Psoas muscle (tissue), 7 donors: ENCODE measurements at regions not wholly inside any gene's neighbourhood (a gene's known extent, or its start where the extent isn't known, plus 50 kb on each side); places are given as distances from the start of the nearest gene placed in this dataset.
"Not testable (repeated sequence)": the region's sequence is repeated elsewhere in the genome, so short reads cannot be mapped to it uniquely, and the experiment has no call there.

Source experiments
- ATAC-seq, 4 donors: fragments of 200-7000 bp; cut with Tn5 transposase; one replicate each; pipeline ENCODE4 v1.9.1; 2020; ENCODE audit warnings: moderate library complexity in 3 of 4, mild to moderate bottlenecking in 2 of 4
- DNase-seq, 2 donors: peaks; one replicate each; pipeline ENCODE4 v3.0.0-alpha.2; 2020
- H3K27ac ChIP-seq: fragments of 200-600 bp; one replicate; pipeline ENCODE4 v1.8.0; 2022
- H3K27me3 ChIP-seq, 3 donors: fragments of 200-600 bp in 1 of 3; one replicate each; pipeline versions ENCODE4 v1.6.1 to v1.8.0; 2013 to 2022; ENCODE audit warnings: low read length in 2 of 3, mild to moderate bottlenecking in 2 of 3, moderate library complexity in 1 of 3; ENCODE audit not compliant: insufficient read depth in 3 of 3
- H3K36me3 ChIP-seq, 2 donors: fragments of 200-600 bp in 1 of 2; one replicate each; pipeline versions ENCODE4 v1.6.1 to v1.8.0; 2013 to 2022; ENCODE audit warnings: low read depth in 1 of 2, mild to moderate bottlenecking in 1 of 2, moderate library complexity in 1 of 2; ENCODE audit not compliant: insufficient read depth in 1 of 2
- H3K4me1 ChIP-seq: fragments of 200-600 bp; one replicate; pipeline ENCODE4 v1.8.0; 2022
- H3K4me3 ChIP-seq: fragments of 200-600 bp; one replicate; pipeline ENCODE4 v1.8.0; 2022; ENCODE audit warnings: mild to moderate bottlenecking
- H3K9me3 ChIP-seq: fragments of 200-600 bp; one replicate; pipeline ENCODE4 v1.8.0; 2022
- WGBS, 3 donors: extraction: QIAGEN DNeasy Blood & Tissue Kit; methylation state at CpG; one replicate each; pipeline versions ENCODE4 v1.1.6 to v1.1.7; 2013; 5-methylcytosine and 5-hydroxymethylcytosine counted together
- intact Hi-C, 2 donors: fragments of 100-400 bp; cut with DNase I; formaldehyde crosslinking; loops; one replicate each; pipeline versions ENCODE4 v1.11.0 to v1.14.2; 2022
- TF ChIP-seq, protein P1 (sequence below): fragments of 200-600 bp; IDR thresholded peaks from one replicate; pipeline ENCODE4 v1.8.0; 2022; ENCODE audit warnings: antibody characterized with exemption
- donor health status: healthy with polysubstance abuse.
- donor health status: DM: no; HTN: no; CAD: no; lungs with moderate emphysema.
- donor health status: Bipolar disorder and iron deficiency.
- donor health status: healthy.
- donor health status: DM: yes; HTN: yes; CAD: no.
- donor health status: DM: no; HTN: no; CAD: no.
- donor health status: DM: yes; HTN: yes; CAD: no.

DNA sequence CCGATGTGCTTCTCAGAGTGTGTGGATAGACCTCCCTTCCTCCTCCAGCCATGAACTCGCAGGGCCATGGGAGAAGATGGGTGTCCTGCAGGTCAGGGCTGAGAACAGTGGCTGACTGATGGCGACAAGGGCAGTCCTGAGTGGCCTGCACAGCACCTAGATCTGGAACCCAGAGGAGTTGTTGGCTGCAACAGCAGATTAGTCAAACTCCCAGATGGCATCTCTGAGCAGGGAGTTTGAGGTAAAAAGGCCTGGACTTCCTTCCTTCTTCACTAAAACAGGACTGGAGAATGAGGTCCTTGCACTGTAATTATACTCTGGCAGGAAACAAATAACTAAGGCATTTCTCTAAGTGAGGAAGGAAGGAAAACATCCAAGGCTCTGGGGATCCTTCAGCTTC, 160.8 kb downstream of the MYCN start:
- no peaks in the 10 kb centered on the region for H3K9me3 ChIP-seq
- H3K27ac ChIP-seq, result no peak overlapping the region
- WGBS, 3 donors, result 78 to 82% (median 79%) methylated on average over 3 of the region's 3 CpGs
- TF ChIP-seq, protein P1, sequence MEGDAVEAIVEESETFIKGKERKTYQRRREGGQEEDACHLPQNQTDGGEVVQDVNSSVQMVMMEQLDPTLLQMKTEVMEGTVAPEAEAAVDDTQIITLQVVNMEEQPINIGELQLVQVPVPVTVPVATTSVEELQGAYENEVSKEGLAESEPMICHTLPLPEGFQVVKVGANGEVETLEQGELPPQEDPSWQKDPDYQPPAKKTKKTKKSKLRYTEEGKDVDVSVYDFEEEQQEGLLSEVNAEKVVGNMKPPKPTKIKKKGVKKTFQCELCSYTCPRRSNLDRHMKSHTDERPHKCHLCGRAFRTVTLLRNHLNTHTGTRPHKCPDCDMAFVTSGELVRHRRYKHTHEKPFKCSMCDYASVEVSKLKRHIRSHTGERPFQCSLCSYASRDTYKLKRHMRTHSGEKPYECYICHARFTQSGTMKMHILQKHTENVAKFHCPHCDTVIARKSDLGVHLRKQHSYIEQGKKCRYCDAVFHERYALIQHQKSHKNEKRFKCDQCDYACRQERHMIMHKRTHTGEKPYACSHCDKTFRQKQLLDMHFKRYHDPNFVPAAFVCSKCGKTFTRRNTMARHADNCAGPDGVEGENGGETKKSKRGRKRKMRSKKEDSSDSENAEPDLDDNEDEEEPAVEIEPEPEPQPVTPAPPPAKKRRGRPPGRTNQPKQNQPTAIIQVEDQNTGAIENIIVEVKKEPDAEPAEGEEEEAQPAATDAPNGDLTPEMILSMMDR, result no peak
- H3K36me3 ChIP-seq, result no peaks in the 10 kb centered on the region
- ATAC-seq, result no peak
- no peak overlapping the region for H3K4me3 ChIP-seq
- intact Hi-C loops, result no loop called here
- H3K27me3 ChIP-seq, result no peaks in the 10 kb centered on the region
- no peak for DNase-seq
- no peaks in the 10 kb centered on the region for H3K4me1 ChIP-seq

DNA sequence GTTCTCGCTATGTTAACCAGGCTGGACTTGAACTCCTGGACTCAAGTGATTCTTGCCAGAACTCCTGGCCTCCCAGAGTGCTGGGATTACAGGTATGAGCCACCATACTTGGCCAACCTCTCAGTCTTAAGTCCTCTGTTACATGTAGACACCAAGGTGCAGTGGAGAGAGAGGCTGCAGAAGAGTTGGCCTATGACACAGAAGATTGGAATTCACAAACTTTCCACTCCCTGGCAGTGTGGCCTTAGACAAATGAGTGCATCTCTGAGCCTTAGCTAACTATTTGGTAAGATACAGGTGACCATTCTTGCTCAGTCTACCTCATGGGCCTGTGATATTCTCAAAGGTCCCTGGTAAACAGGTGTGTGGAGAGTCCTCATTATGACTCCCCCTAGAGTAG, 159.7 kb downstream of the MYCN start:
- intact Hi-C loops, result no loop called here
- Histone ChIP-seq H3K4me1 (no peaks in the 10 kb centered on the region), H3K27me3 (no peaks in the 10 kb centered on the region), H3K9me3 (no peaks in the 10 kb centered on the region), H3K27ac (no peak overlapping the region), H3K4me3 (no peak overlapping the region), H3K36me3 (no peaks in the 10 kb centered on the region)
- ATAC-seq (no peak), DNase-seq (no peak)
- 96 to 100% (median 98%) methylated on average over 1 of the region's 1 CpG for WGBS, 3 donors
- TF ChIP-seq, protein P1, result no peak

- TF ChIP-seq, protein P1, result no peak
- no peaks in the 10 kb centered on the region for H3K4me1 ChIP-seq
- intact Hi-C loops, result no loop called here
Observed at GRCh38 chr2:16099326-16099725, 159.0 kb downstream of the MYCN start.

DNA sequence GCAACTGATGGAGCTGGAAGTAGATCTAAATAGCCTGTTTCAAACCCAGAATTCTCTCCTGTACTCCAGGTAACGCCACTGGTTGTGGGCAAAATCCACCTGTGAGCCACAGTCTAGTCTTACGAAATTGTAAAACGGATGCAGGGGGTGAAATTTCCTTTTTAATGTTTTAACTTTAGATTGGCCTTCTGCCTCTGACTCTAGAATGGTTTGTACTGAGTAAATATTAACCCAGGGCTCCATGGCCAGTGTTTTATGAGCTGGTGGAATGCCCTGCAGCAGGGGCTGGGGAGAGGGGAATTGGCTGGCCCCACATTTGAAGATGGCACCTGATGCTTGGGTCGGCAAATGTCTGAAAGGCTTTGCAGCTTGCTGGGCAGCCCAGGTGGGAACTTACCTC, 156.6 kb downstream of the MYCN start:
- intact Hi-C loops, result no loop called here
- ATAC-seq (no peak), DNase-seq (no peak)
- 75 to 89% (median 84%) methylated on average over 4 of the region's 4 CpGs for WGBS, 3 donors
- TF ChIP-seq, protein P1, result no peak
- Histone ChIP-seq H3K27me3 (no peaks in the 10 kb centered on the region), H3K4me1 (no peaks in the 10 kb centered on the region), H3K9me3 (no peaks in the 10 kb centered on the region), H3K27ac (no peak overlapping the region), H3K4me3 (no peak overlapping the region), H3K36me3 (no peaks in the 10 kb centered on the region)

More at GRCh38 chr2:16099326-16099725, 159.0 kb downstream of the MYCN start:
- H3K36me3 ChIP-seq, result no peaks in the 10 kb centered on the region
- DNase-seq (no peak), ATAC-seq (no peak)
- no peak overlapping the region for H3K27ac ChIP-seq
- no peaks in the 10 kb centered on the region for H3K9me3 ChIP-seq
- 94 to 96% (median 95%) methylated on average over 2 of the region's 2 CpGs for WGBS, 3 donors
- H3K27me3 ChIP-seq, result no peaks in the 10 kb centered on the region
- no peak overlapping the region for H3K4me3 ChIP-seq

- H3K9me3 ChIP-seq, H3K27me3 ChIP-seq, H3K27ac ChIP-seq, DNase-seq, H3K36me3 ChIP-seq, H3K4me3 ChIP-seq, H3K4me1 ChIP-seq, ATAC-seq, intact Hi-C loops: not testable (repeated sequence)
- 47 to 97% (median 58%) methylated on average over 1 of the region's 1 CpG for WGBS, 3 donors
Observed at GRCh38 chr2:16095483-16095882, 155.1 kb downstream of the MYCN start.
